ENCODE measurements at regions not wholly inside any gene's neighbourhood (a gene's known extent, or its start where the extent isn't known, plus 50 kb on each side); places are given as distances from the start of the nearest gene placed in this dataset.

DNA sequence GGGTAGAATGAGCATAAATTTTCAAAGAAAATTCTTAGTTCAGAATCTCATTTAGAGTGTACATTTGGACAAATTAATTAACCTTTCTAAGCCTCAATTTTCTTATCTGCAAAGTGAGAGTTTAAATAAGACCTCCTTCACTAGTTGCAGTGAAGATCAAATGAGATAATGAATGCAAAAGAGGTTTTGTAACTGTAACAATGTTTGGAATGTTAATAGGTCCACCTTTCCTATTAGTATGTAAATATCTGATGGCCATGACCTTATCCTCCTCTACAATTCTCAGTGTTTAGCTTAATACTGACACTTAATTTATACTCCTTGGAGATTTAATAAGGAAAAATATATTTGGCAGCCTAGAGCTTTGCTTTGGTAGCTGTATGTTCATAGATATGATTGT is 138.8 kb downstream of the GABRG1 start:
- no peaks in the 10 kb centered on the region for H3K27me3 ChIP-seq (ENCODE audit: low read depth)
- no peak overlapping the region for H3K4me3 ChIP-seq
- peaks cover 19% of the 10 kb centered on the region for H3K9me3 ChIP-seq (replicated peaks)
- H3K27ac ChIP-seq (replicated peaks), result no peak overlapping the region
- no peaks in the 10 kb centered on the region for H3K36me3 ChIP-seq
- DNase-seq, result no peak
- intact Hi-C loops (cut with micrococcal nuclease), result no loop called here
- H3K4me1 ChIP-seq, result no peaks in the 10 kb centered on the region
- TF ChIP-seq, protein P1, sequence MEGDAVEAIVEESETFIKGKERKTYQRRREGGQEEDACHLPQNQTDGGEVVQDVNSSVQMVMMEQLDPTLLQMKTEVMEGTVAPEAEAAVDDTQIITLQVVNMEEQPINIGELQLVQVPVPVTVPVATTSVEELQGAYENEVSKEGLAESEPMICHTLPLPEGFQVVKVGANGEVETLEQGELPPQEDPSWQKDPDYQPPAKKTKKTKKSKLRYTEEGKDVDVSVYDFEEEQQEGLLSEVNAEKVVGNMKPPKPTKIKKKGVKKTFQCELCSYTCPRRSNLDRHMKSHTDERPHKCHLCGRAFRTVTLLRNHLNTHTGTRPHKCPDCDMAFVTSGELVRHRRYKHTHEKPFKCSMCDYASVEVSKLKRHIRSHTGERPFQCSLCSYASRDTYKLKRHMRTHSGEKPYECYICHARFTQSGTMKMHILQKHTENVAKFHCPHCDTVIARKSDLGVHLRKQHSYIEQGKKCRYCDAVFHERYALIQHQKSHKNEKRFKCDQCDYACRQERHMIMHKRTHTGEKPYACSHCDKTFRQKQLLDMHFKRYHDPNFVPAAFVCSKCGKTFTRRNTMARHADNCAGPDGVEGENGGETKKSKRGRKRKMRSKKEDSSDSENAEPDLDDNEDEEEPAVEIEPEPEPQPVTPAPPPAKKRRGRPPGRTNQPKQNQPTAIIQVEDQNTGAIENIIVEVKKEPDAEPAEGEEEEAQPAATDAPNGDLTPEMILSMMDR (IDR thresholded peaks at IDR 0.05; ENCODE audit: borderline replicate concordance), result no peak

DNA sequence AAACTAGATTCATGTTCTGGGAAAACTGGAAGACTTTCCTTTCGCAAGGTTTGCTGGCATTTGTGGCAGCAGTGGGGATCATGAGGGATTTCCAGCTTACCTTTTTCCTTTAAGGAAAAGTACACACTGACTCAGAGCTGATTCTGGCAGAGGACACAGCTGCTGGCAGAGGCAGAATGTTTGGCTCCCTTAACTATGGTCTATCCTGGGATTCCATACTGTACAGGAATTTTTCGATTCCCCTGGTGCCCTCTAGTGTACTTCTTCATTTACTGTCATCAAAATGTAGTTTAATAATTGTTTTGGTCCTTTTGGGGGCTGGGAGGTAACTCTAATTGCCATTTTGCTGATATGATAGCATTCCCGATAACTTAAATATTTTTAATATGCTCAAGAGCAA is 152.7 kb downstream of the GABRG1 start:
- peaks cover 65% of the 10 kb centered on the region for H3K9me3 ChIP-seq (replicated peaks)
- intact Hi-C loops (cut with micrococcal nuclease), result no loop called here
- H3K27ac ChIP-seq (replicated peaks), result no peak overlapping the region
- H3K4me1 ChIP-seq, result no peaks in the 10 kb centered on the region
- no peak overlapping the region for H3K4me3 ChIP-seq
- H3K27me3 ChIP-seq (ENCODE audit: low read depth), result no peaks in the 10 kb centered on the region
- no peak for DNase-seq
- H3K36me3 ChIP-seq, result no peaks in the 10 kb centered on the region
- TF ChIP-seq, protein P1 (IDR thresholded peaks at IDR 0.05; ENCODE audit: borderline replicate concordance), result no peak

DNA sequence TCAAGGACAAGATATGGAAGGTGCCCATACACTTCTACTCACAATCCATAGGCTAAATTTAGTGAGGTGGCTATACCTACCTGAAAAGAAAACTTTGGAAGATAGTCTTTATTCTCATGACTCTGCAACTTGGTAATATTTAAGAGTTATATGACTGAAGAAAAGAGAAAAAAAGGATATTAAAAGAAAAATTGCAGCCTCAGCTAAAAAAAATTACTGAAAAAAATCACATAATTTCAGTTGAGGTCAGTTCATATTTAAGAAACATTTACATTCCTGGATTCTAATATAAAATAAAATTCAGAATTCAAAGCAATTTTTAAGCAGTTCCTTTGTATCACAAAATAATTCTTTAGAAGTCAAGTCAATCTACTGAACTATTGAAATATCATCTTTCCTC is 166.5 kb downstream of the GABRG1 start:
- TF ChIP-seq, protein P1 (IDR thresholded peaks at IDR 0.05; ENCODE audit: borderline replicate concordance), result no peak
- intact Hi-C loops (cut with micrococcal nuclease), result no loop called here
- H3K27me3 ChIP-seq (ENCODE audit: low read depth), result no peaks in the 10 kb centered on the region
- DNase-seq, result no peak
- H3K9me3 ChIP-seq (replicated peaks), result no peaks in the 10 kb centered on the region
- no peaks in the 10 kb centered on the region for H3K4me1 ChIP-seq
- H3K27ac ChIP-seq (replicated peaks), result no peak overlapping the region
- no peak overlapping the region for H3K4me3 ChIP-seq
- no peaks in the 10 kb centered on the region for H3K36me3 ChIP-seq

DNA sequence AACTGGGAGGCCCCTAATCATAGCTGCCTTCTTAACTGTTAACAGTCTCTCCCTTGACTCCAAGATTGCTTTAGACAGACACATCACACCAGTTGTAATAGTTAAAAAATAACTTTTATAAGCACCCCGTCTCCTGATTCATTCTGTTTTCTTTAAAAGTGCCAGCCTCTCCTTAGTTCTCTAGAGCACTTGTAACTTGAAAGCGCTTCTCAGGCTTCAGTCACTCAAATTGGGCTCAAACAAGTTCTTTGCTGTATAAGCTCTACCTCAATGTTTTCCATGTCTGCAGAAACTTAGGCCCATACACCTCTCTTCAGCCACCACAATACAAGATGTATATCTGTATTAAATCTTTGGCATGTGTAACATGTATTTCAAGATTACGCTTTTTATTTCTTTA is 169.6 kb downstream of the GABRG1 start:
- Histone ChIP-seq H3K4me3 (no peak overlapping the region), H3K36me3 (no peaks in the 10 kb centered on the region), H3K27me3 (ENCODE audit: low read depth) (no peaks in the 10 kb centered on the region), H3K27ac (replicated peaks) (no peak overlapping the region), H3K4me1 (no peaks in the 10 kb centered on the region), H3K9me3 (replicated peaks) (no peaks in the 10 kb centered on the region)
- intact Hi-C loops (cut with micrococcal nuclease), result no loop called here
- TF ChIP-seq, protein P1 (IDR thresholded peaks at IDR 0.05; ENCODE audit: borderline replicate concordance), result no peak
- DNase-seq, result no peak

GRCh38 chr4:45951153-45951552 is 172.7 kb downstream of the GABRG1 start:
- H3K9me3 ChIP-seq (replicated peaks), result no peaks in the 10 kb centered on the region
- TF ChIP-seq, protein P1 (IDR thresholded peaks at IDR 0.05; ENCODE audit: borderline replicate concordance), result no peak

DNA sequence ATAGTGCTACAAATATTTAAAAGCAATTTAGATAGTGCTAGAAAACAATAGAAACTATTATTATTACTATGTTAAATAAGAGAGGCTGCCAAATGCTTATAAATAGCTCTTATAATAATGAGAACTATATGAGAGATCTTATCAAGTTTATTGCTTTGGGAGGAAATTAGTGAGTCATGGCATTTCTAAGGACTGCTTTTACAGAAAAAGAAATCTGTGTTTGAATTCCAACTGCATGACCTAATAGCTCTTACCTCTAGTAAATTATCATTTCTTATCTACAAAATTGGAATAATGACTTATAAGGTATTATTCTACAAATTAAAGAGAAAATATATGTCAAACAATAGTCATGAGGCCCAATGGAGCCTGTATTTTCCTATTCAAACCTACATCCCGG is 177.2 kb downstream of the GABRG1 start:
- no peak overlapping the region for H3K27ac ChIP-seq (replicated peaks)
- no peaks in the 10 kb centered on the region for H3K4me1 ChIP-seq
- H3K36me3 ChIP-seq, result no peaks in the 10 kb centered on the region
- H3K4me3 ChIP-seq, result no peak overlapping the region
- no peak for DNase-seq
- H3K9me3 ChIP-seq (replicated peaks), result no peaks in the 10 kb centered on the region
- TF ChIP-seq, protein P1 (IDR thresholded peaks at IDR 0.05; ENCODE audit: borderline replicate concordance), result no peak
- no peaks in the 10 kb centered on the region for H3K27me3 ChIP-seq (ENCODE audit: low read depth)
- intact Hi-C loops (cut with micrococcal nuclease), result no loop called here

More at GRCh38 chr4:45951153-45951552, 172.7 kb downstream of the GABRG1 start:
- H3K27me3 ChIP-seq (ENCODE audit: low read depth), result no peaks in the 10 kb centered on the region
- H3K36me3 ChIP-seq, result no peaks in the 10 kb centered on the region
- H3K27ac ChIP-seq (replicated peaks), result no peak overlapping the region
- no peak overlapping the region for H3K4me3 ChIP-seq
- intact Hi-C loops (cut with micrococcal nuclease), result no loop called here
- no peaks in the 10 kb centered on the region for H3K4me1 ChIP-seq
- DNase-seq, result no peak
